Endothelial cell of umbilical vein (primary cell): ENCODE measurements at regions not wholly inside any gene's neighbourhood (a gene's known extent, or its start where the extent isn't known, plus 50 kb on each side); places are given as distances from the start of the nearest gene placed in this dataset.

Source experiments
- CTCF ChIP-seq, 2 donors: IDR thresholded peaks; 1 replicate in 1 of 2; 2 replicates in 1 of 2; pipeline ENCODE4 v1.5.1; 2011; ENCODE audit warnings: low read length in 2 of 2, mild to moderate bottlenecking in 2 of 2, moderate library complexity in 2 of 2, control low read depth in 1 of 2, inconsistent platforms in 1 of 2, low read depth in 1 of 2; ENCODE audit not compliant: insufficient read depth in 1 of 2; ENCODE audit errors: extremely low read depth in 1 of 2
- EZH2 ChIP-seq: IDR thresholded peaks from 2 replicates; pipeline ENCODE4 v1.6.1; 2012; ENCODE audit warnings: borderline replicate concordance, low read depth, mild to moderate bottlenecking, moderate library complexity, low read length, inconsistent platforms; ENCODE audit not compliant: severe bottlenecking
- GATA2 ChIP-seq: IDR thresholded peaks from 2 replicates; pipeline ENCODE4 v1.7.0; 2011; ENCODE audit warnings: low read depth, mild to moderate bottlenecking, moderate library complexity, mixed read lengths, low read length; ENCODE audit not compliant: insufficient read length, insufficient read depth
- MAX ChIP-seq: IDR thresholded peaks from 2 replicates; pipeline ENCODE4 v1.6.1; 2011; ENCODE audit not compliant: insufficient read depth, insufficient read length
- POLR2A ChIP-seq: IDR thresholded peaks from 2 replicates; pipeline ENCODE4 v1.6.1; 2012; ENCODE audit warnings: low read depth, mild to moderate bottlenecking, control low read depth, low read length
- POLR2AphosphoS5 ChIP-seq: IDR thresholded peaks from 2 replicates; pipeline ENCODE4 v1.6.1; 2012; ENCODE audit warnings: low read depth, mild to moderate bottlenecking, control low read depth, low read length, moderate library complexity; ENCODE audit not compliant: insufficient read depth

- TF ChIP-seq CTCF (IDR thresholded peaks at IDR 0.05; ENCODE audit: extremely low read depth in 1 of 2, insufficient read depth in 1 of 2, low read depth in 1 of 2, low read length in 2 of 2) (no peak), MAX (no peak), POLR2A (no peak), POLR2AphosphoS5 (no peak), EZH2 (no peak), GATA2 (no peak)
These were observed 347.5 kb upstream of the RBMS3 start for GRCh38 chr3:28933337-28933736.
